Thoracic aorta (tissue), 2 donors: ENCODE measurements at regions not wholly inside any gene's neighbourhood (a gene's known extent, or its start where the extent isn't known, plus 50 kb on each side); places are given as distances from the start of the nearest gene placed in this dataset.

Source experiments
- ATAC-seq: fragments of 150-250 bp; one replicate; pipeline ENCODE4 v1.8.0; 2017; ENCODE audit warnings: low read depth; ENCODE audit not compliant: insufficient number of reproducible peaks, low FRiP score
- DNase-seq: peaks from one replicate; pipeline ENCODE4 v3.0.0-alpha.2; 2020; ENCODE audit warnings: low spot score
- H3K27ac ChIP-seq, 2 donors: fragments of 200-600 bp; sonication (generic); 1 replicate in 1 of 2; 2 replicates in 1 of 2; pipeline ENCODE4 v1.5.1; 2016; ENCODE audit warnings: mild to moderate bottlenecking in 2 of 2, moderate library complexity in 2 of 2
- H3K27me3 ChIP-seq: fragments of 200-600 bp; sonication (generic); replicated peaks from 2 replicates; pipeline ENCODE4 v1.6.0; 2016; ENCODE audit warnings: mild to moderate bottlenecking; ENCODE audit not compliant: insufficient read depth
- H3K36me3 ChIP-seq: fragments of 200-600 bp; sonication (generic); one replicate; pipeline ENCODE4 v1.5.1; 2016
- H3K4me1 ChIP-seq, 2 donors: fragments of 200-600 bp; sonication (generic); 1 replicate in 1 of 2; 2 replicates in 1 of 2; pipeline versions ENCODE4 v1.5.1 to v1.6.0; 2016; ENCODE audit warnings: low read depth in 2 of 2, mild to moderate bottlenecking in 1 of 2; ENCODE audit not compliant: control insufficient read depth in 1 of 2
- H3K4me3 ChIP-seq: fragments of 200-600 bp; sonication (generic); 2 replicates; pipeline ENCODE4 v1.5.1; 2016; ENCODE audit warnings: mild to moderate bottlenecking
- H3K9me3 ChIP-seq: fragments of 200-600 bp; sonication (generic); 2 replicates; pipeline ENCODE4 v1.5.1; 2016
- CTCF ChIP-seq: fragments of 200-600 bp; sonication (generic); IDR thresholded peaks from one replicate; pipeline ENCODE4 v1.5.1; 2019; ENCODE audit warnings: antibody characterized with exemption

GRCh38 chrX:94454159-94454558 is 780.2 kb downstream of the FAM133A start:
- no peak overlapping the region for H3K4me3 ChIP-seq
- ATAC-seq (no peak), DNase-seq (no peak)
- TF ChIP-seq CTCF: no peak
- no peak overlapping the region for H3K27ac ChIP-seq
- H3K4me1 ChIP-seq: no peaks in the 10 kb centered on the region
- H3K9me3 ChIP-seq: no peaks in the 10 kb centered on the region
- H3K36me3 ChIP-seq: no peaks in the 10 kb centered on the region
- H3K27me3 ChIP-seq: no peaks in the 10 kb centered on the region

- Histone ChIP-seq H3K4me3 (no peak overlapping the region), H3K9me3 (no peaks in the 10 kb centered on the region), H3K27ac (no peak overlapping the region), H3K27me3 (no peaks in the 10 kb centered on the region), H3K4me1 (no peaks in the 10 kb centered on the region), H3K36me3 (no peaks in the 10 kb centered on the region)
- DNase-seq (no peak), ATAC-seq (no peak)
- no peak for TF ChIP-seq CTCF
These were observed 780.6 kb downstream of the FAM133A start for GRCh38 chrX:94454606-94455005.

GRCh38 chrX:94455782-94456181 is 781.8 kb downstream of the FAM133A start:
- Histone ChIP-seq H3K27ac (no peak overlapping the region), H3K4me3 (no peak overlapping the region), H3K9me3 (no peaks in the 10 kb centered on the region), H3K27me3 (no peaks in the 10 kb centered on the region), H3K36me3 (no peaks in the 10 kb centered on the region), H3K4me1 (no peaks in the 10 kb centered on the region)
- no peak for ATAC-seq
- TF ChIP-seq CTCF: no peak
- no peak for DNase-seq

GRCh38 chrX:94492541-94492940 is 818.5 kb downstream of the FAM133A start:
- ATAC-seq (no peak), DNase-seq (no peak)
- H3K9me3 ChIP-seq: no peaks in the 10 kb centered on the region
- H3K36me3 ChIP-seq: no peaks in the 10 kb centered on the region
- TF ChIP-seq CTCF: no peak
- no peaks in the 10 kb centered on the region for H3K4me1 ChIP-seq
- H3K27me3 ChIP-seq: no peaks in the 10 kb centered on the region
- H3K4me3 ChIP-seq: no peak overlapping the region
- no peak overlapping the region for H3K27ac ChIP-seq

- no peak overlapping the region for H3K4me3 ChIP-seq
- H3K4me1 ChIP-seq: no peaks in the 10 kb centered on the region
- no peak for TF ChIP-seq CTCF
- no peak for ATAC-seq
- H3K27ac ChIP-seq: no peak overlapping the region
- no peaks in the 10 kb centered on the region for H3K9me3 ChIP-seq
- no peaks in the 10 kb centered on the region for H3K27me3 ChIP-seq
- H3K36me3 ChIP-seq: no peaks in the 10 kb centered on the region
- no peak for DNase-seq
These were observed 819.4 kb downstream of the FAM133A start for GRCh38 chrX:94493405-94493804.
